HG02678 (cell line): ENCODE measurements at regions not wholly inside any gene's neighbourhood (a gene's known extent, or its start where the extent isn't known, plus 50 kb on each side); places are given as distances from the start of the nearest gene placed in this dataset.
A peak's percentile ranks its signal among the peaks of the same experiment; 100 is the strongest.
"Not testable (repeated sequence)": the region's sequence is repeated elsewhere in the genome, so short reads cannot be mapped to it uniquely, and the experiment has no call there.

Experiments
- ATAC-seq: cut with Tn5 transposase; IDR thresholded peaks from one replicate; pipeline ENCODE4 v1.9.1; 2021; ENCODE audit warnings: mild to moderate bottlenecking, moderate library complexity; ENCODE audit not compliant: unreplicated experiment

DNA sequence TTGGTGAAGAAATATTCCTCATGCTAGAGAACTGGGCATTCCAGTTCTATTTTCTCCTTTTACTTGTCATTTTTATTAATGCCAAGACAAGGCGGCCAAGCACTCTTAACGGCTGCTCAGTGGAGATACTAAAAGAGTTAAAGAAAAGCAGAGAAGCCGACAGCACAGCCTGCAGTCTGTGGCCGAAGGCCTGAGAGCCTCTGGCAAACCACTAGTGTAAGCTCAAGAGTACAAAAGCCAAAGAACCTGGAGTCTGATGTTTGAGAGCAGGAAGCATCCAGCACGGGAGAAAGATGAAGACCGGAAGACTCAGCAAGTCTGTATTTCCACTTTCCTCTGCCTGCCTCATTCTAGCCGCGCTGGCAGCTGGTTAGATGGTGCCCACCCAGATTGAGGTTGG is 167.1 kb upstream of the FUT9 start:
- ATAC-seq: no peak

- ATAC-seq: no peak
These were observed 158.9 kb upstream of the FUT9 start for GRCh38 chr6:95856876-95857364.

DNA sequence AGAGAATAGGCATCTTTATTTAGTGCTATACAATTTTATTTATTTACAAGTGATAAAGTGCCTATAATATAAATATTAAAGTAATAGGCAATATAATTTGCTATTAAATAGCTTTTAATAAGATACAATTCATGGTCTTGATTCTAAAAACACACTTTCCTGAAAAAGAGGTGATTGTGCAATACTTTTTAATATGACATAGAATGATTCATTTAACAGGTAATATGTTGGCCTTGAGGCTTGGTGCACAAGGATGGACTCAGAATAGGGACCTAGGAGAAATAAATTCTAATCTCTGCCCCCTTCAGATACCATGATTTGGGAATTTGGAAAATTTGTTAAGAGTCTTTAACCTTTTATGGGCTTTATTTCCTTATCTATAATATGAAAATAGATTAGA is 149.9 kb upstream of the FUT9 start:
- ATAC-seq: no peak

GRCh38 chr6:95866732-95867131 is 149.0 kb upstream of the FUT9 start:
- ATAC-seq: no peak

- ATAC-seq: no peak
These were observed 148.6 kb upstream of the FUT9 start for GRCh38 chr6:95867205-95867604.

DNA sequence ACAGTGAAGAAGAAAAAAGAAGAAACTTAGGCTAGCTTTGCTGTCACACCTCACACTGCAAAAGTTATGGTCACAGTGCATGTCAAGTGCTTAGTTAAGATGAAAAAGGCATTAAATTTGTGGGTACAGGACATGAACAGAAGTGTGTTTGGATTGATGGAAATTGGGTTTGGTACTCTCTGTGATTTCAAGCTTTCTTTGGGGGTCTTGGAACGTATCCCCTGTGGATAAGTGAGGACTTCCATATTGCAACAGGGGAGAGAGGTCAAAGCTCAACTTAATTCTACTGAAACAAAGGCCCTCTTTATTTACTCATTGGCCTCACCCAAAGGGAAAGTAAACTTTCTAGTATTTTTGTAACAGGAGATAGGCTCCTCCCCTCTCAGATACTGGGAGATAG is 138.3 kb upstream of the FUT9 start:
- no peak for ATAC-seq

DNA sequence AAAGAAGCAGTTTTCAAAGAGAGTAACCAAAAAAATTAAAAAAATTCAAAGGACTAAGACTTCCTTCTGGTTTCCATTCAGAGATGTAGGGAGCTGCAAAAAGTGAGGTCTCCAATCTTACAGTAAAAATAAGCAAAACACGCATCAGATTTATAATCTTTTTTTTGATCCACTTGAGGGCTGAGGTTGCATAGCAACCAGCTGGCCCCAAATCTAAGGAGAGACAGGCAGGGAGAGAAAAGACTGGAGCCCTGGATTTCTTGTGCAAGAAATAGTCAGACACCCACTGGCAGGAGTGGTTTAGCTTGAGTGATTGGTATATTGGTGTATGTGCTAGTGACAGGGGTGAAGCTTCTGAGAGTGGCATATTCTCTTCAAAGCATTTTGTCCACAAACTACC is 135.9 kb upstream of the FUT9 start:
- no peak for ATAC-seq

DNA sequence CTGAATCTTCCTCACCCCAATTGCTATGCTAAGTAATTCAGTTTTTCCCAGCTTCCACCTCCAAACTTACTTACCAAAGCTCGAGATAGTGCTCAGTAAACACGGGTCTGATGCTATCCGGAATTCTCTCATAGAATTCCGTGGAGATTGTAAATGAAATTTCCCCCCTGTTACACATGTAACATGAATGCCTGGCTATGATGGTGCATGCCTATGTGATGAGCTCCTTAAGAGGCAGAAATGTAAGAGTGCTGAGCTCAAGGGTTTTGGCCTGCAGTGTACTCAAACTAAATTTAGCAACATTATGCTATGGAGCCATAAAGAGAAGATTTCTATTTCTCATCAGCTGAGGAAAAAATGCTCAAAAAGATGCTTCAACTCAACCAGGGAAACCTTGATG is 133.4 kb upstream of the FUT9 start:
- no peak for ATAC-seq

GRCh38 chr6:95888711-95889110 is 127.1 kb upstream of the FUT9 start:
- ATAC-seq: not testable (repeated sequence)

GRCh38 chr6:95905132-95905531 is 110.6 kb upstream of the FUT9 start:
- no peak for ATAC-seq

- no peak for ATAC-seq
These were observed 98.7 kb upstream of the FUT9 start for GRCh38 chr6:95917034-95917433.

DNA sequence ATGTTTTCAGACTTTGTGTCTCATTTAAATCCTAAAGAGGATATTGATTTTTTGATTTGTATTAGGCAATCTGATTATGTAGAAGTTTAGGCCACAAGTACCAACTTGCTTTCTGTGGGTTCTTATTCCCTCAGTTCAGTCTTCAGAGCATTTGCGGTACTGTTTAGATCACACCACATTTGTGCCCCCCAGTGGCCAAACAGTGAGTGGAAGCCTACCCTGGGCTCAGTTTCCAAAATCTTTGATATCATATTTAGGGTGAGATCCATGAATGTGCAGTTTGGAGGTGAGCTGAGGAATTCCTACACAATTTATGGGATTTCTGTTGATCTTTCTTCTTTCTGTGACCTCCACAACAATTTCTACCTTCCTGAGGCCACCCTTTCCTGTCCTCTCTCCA is 92.3 kb upstream of the FUT9 start:
- peak; percentile 63 for ATAC-seq

- no peak for ATAC-seq
These were observed 80.0 kb upstream of the FUT9 start for GRCh38 chr6:95935736-95936135.

GRCh38 chr6:95946906-95947305 is 68.9 kb upstream of the FUT9 start:
- ATAC-seq: no peak

DNA sequence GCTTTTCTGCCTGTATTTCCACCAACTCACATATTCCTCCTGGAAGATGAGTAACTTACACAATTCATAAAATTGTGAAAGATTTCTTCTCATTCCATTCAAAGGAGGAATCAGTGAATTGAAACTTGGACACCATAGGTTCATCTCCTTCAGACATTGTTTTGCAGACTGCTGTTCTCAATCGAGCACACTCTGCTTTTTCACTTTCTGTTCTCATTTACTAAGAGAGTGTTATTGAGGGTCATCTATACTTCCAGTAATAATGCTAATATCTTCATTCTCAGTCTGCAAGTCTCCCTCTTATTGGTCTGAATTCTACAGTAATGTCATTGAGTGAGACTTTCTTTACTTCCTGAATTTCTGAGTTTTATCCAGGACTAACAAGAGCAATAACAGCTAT is 67.5 kb upstream of the FUT9 start:
- no peak for ATAC-seq

- ATAC-seq: no peak
These were observed 65.8 kb upstream of the FUT9 start for GRCh38 chr6:95949985-95950384.

GRCh38 chr6:95958686-95959085 is 57.1 kb upstream of the FUT9 start:
- no peak for ATAC-seq

DNA sequence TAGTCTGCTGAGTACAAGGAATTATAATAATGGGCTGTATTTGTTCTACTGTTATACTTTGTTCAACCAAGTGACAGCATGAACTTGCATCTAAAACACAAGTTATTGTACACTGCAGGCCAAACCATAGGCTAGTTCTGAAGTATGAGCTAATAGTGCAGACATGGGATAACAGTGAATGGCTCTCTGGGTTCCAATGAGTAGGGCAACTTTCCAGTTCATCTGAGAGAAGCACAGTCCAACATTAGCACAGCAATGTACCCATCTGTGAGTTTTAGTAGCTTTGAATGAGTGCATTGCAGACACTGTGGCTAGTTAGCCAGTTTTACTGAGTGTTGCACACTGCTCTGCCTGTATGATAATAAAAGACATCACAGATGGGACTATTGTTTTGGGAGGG is 56.5 kb upstream of the FUT9 start:
- ATAC-seq: no peak
